ENCODE measurements at regions not wholly inside any gene's neighbourhood (a gene's known extent, or its start where the extent isn't known, plus 50 kb on each side); places are given as distances from the start of the nearest gene placed in this dataset.

DNA sequence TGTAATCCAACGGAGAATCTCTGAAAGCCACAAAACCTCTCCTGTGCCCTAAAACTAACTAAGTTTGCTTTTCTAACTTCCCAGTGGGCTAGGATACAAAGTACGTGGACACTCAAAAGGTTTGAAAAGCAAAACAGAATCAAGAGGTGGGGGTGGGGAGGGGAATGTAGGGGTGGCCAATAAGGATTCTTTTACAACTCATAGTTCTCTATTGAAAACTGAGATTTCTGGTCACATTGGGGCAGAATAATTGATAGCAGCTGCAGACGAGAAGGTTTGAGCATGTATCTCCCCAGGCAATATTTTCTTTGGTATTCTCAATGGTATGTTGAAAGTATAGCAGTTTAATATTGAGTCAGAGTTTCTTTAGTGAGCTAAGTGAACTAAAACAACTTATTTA, 376.7 kb upstream of the CITED2 start:
- no peaks in the 10 kb centered on the region for H3K36me3 Mint-ChIP-seq (ENCODE audit: low read depth)
- ChIA-PET POLR2A (no interaction called here), CTCF (no interaction called here)
- H3K27ac Mint-ChIP-seq, result no peak overlapping the region
- H3K4me3 Mint-ChIP-seq, result no peak overlapping the region
- intact Hi-C loops (cut with micrococcal nuclease), result no loop called here
- no peaks in the 10 kb centered on the region for H3K9me3 Mint-ChIP-seq
- H3K4me1 Mint-ChIP-seq, result no peaks in the 10 kb centered on the region
- peaks cover 4% of the 10 kb centered on the region for H3K27me3 Mint-ChIP-seq
- no peak for ATAC-seq (ENCODE audit: low read depth)
- TF ChIP-seq, protein P1, sequence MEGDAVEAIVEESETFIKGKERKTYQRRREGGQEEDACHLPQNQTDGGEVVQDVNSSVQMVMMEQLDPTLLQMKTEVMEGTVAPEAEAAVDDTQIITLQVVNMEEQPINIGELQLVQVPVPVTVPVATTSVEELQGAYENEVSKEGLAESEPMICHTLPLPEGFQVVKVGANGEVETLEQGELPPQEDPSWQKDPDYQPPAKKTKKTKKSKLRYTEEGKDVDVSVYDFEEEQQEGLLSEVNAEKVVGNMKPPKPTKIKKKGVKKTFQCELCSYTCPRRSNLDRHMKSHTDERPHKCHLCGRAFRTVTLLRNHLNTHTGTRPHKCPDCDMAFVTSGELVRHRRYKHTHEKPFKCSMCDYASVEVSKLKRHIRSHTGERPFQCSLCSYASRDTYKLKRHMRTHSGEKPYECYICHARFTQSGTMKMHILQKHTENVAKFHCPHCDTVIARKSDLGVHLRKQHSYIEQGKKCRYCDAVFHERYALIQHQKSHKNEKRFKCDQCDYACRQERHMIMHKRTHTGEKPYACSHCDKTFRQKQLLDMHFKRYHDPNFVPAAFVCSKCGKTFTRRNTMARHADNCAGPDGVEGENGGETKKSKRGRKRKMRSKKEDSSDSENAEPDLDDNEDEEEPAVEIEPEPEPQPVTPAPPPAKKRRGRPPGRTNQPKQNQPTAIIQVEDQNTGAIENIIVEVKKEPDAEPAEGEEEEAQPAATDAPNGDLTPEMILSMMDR (IDR thresholded peaks at IDR 0.05), result no peak
- DNase-seq, result no peak

DNA sequence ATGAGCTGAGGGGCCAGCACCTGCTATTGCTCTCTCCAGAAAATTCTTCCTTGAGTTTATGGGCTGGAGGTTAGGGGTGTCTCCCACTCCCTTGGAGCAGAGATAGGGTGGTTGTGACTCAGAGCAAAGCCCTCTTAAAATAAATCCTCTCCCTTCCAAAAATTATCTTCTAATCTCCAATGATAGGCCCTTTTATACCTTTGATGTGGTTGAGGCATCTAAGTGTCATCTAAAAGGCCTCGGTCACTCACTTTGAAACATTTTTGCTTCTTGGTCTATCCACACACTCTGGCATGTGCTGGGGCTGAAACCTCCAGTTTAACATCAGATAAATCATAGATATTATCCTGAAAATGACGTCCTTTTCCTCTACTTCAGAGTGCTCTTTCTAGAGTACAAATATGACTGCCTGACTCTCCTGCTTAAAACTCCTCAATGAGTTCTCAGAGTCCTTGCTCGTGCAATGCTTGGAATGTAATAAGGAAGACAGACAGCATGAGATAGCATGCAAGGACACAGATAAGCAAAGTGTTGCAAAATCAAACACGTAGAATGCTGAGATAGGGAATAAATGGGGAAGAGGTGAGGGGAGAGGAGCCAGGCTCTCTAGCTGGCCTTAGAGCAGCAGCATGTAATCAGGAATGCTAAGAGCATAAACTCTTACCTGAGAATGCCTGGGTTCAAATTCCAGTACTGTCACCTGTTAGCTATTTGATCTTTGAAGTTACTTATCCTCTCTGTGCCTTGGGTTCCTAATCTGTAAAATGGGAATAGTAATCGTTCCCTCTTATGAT, 374.1 kb upstream of the CITED2 start:
- Mint-ChIP-seq H3K4me3 (no peak overlapping the region), H3K27me3 (no peaks in the 10 kb centered on the region), H3K36me3 (ENCODE audit: low read depth) (no peaks in the 10 kb centered on the region), H3K9me3 (no peaks in the 10 kb centered on the region), H3K27ac (no peak overlapping the region), H3K4me1 (no peaks in the 10 kb centered on the region)
- TF ChIP-seq, protein P1 (IDR thresholded peaks at IDR 0.05), result no peak
- POLR2A ChIA-PET, result no interaction called here
- DNase-seq (no peak), ATAC-seq (ENCODE audit: low read depth) (no peak)
- CTCF ChIA-PET, result no interaction called here
- intact Hi-C loops (cut with micrococcal nuclease), result no loop called here

DNA sequence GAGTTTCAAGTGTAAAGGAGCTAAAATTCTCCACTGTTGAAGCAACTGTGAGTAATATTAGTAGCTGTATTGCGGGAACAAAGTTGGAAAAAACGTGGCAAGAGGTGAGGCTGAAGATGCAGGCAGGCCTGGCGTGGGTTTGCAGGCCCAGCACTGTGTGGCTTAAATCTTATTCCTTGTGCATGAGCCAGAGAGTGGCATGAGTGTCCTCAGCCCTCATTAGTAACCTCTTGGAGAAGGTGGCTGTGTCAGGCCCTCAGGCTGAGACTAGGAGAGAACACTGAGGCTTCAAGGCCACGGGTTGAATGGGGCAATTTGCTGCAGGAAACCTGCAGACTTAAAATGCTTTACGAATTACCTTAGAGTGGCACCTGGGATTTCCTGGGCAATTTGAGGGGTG, 372.7 kb upstream of the CITED2 start:
- intact Hi-C loops (cut with micrococcal nuclease), result no loop called here
- no peaks in the 10 kb centered on the region for H3K27me3 Mint-ChIP-seq
- no peaks in the 10 kb centered on the region for H3K9me3 Mint-ChIP-seq
- DNase-seq (no peak), ATAC-seq (ENCODE audit: low read depth) (no peak)
- H3K27ac Mint-ChIP-seq, result no peak overlapping the region
- no peaks in the 10 kb centered on the region for H3K36me3 Mint-ChIP-seq (ENCODE audit: low read depth)
- CTCF ChIA-PET, result no interaction called here
- H3K4me1 Mint-ChIP-seq, result no peaks in the 10 kb centered on the region
- TF ChIP-seq, protein P1 (IDR thresholded peaks at IDR 0.05), result no peak
- POLR2A ChIA-PET, result no interaction called here
- H3K4me3 Mint-ChIP-seq, result no peak overlapping the region

DNA sequence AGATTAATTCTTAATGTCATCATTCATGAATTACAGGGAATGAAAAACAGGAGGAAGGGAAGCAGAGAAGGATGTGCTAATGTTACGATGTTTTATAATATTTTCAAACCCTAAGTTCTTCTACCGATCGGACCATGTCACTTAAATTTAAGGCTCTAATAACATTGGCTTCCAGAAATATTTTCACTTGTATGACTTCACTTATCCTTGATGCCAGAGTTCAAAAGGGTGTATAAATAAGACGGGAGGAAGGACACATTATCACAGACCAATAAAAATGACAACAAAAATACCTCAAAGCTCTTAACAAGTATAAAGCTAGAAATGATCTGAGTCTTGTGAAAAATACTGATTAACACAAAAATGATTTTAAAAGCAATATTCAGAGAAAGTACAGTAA, 370.4 kb upstream of the CITED2 start:
- no peaks in the 10 kb centered on the region for H3K4me1 Mint-ChIP-seq
- no peaks in the 10 kb centered on the region for H3K36me3 Mint-ChIP-seq (ENCODE audit: low read depth)
- H3K27ac Mint-ChIP-seq, result no peak overlapping the region
- no peaks in the 10 kb centered on the region for H3K9me3 Mint-ChIP-seq
- no peak overlapping the region for H3K4me3 Mint-ChIP-seq
- DNase-seq (no peak), ATAC-seq (ENCODE audit: low read depth) (no peak)
- intact Hi-C loops (cut with micrococcal nuclease), result no loop called here
- TF ChIP-seq, protein P1 (IDR thresholded peaks at IDR 0.05), result no peak
- ChIA-PET POLR2A (no interaction called here), CTCF (no interaction called here)
- H3K27me3 Mint-ChIP-seq, result no peaks in the 10 kb centered on the region

DNA sequence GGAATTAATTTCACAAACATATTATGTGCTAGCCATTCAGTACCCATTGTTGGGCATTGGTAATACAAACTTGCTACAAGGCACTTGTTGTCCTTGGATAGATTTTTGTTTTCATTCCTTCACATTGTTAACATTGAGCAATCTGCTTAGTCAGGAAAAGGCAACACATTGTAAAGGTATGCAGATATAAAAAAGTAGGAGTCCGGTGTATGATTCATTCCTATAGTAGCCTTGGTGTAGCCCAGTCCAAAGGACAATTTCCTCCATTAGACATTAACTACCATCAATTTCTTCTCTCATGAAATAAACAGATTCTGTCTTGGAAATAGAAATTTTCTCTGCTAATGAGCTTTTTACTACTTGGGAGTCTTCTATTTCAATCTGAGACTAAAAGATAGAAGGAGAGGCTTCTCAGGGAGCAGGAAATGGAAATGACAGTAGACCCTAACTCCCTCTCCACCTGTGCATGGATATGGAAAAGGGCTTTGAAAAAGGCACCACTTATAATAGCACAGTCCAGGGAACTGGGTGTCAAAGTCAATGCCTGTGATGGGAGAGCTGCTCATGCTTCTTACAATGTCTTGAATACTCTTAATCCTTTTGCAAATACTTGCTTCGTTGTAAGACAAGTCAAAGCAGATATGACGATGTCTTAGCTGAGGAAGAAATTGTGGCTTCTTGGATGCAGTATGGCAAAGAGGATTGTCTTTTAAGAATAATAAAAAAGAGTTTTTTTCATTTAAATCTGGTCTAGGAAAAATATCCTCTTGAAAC, 369.4 kb upstream of the CITED2 start:
- POLR2A ChIA-PET, result no interaction called here
- Mint-ChIP-seq H3K27me3 (no peaks in the 10 kb centered on the region), H3K4me3 (no peak overlapping the region), H3K36me3 (ENCODE audit: low read depth) (no peaks in the 10 kb centered on the region), H3K27ac (no peak overlapping the region), H3K4me1 (no peaks in the 10 kb centered on the region), H3K9me3 (no peaks in the 10 kb centered on the region)
- no peak for ATAC-seq (ENCODE audit: low read depth)
- TF ChIP-seq, protein P1 (IDR thresholded peaks at IDR 0.05), result no peak
- CTCF ChIA-PET, result no interaction called here
- intact Hi-C loops (cut with micrococcal nuclease), result no loop called here
- DNase-seq, result no peak
